Fibroblast of lung (primary cell): ENCODE measurements at regions not wholly inside any gene's neighbourhood (a gene's known extent, or its start where the extent isn't known, plus 50 kb on each side); places are given as distances from the start of the nearest gene placed in this dataset.

Source experiments
- EZH2 ChIP-seq: IDR thresholded peaks from 2 replicates; pipeline ENCODE4 v1.5.1; 2012; ENCODE audit warnings: low read length, control low read depth, mild to moderate bottlenecking; ENCODE audit errors: missing control alignments
- TF ChIP-seq, protein P1 (sequence below), 2 donors: IDR thresholded peaks in 1 of 2; conservative IDR thresholded peaks in 1 of 2; 1 replicate in 1 of 2; 2 replicates in 1 of 2; pipeline ENCODE4 v1.5.1; 2011 to 2012; ENCODE audit warnings: low read length in 2 of 2, control low read depth in 1 of 2, inconsistent platforms in 1 of 2, low read depth in 1 of 2, mild to moderate bottlenecking in 1 of 2

DNA sequence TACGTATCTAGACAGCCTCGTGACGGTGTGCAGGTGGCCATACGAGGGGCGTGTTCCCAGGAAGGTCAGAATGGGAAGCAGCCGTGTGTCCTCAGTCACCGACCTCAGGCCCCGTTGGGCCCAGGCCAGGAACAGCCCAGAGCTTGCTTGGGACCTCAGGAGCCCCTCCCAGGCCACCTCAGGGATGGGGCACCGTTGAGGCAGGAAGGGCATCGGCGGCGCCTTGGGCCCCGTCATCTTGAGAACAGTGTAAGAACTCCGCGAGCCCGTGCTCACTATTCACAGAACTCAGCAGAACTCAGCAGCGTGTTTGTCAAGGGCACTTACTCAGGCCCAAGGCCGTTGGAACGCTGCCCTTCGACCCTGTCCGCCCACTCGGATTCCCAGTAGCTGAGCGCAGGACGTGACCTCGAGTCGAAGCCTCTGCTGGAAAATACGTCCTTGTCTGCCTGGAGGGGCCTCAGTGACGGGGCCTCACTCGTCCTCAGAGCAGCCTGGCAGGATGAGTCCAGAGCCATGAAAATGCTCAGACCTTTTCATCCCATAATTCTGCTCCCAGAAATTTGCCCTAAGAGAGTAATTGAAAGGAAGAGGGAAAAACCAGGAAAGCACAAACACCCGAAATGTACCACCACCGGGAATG lies 1134.8 kb downstream of the BRD1 start:
- TF ChIP-seq, protein P1, sequence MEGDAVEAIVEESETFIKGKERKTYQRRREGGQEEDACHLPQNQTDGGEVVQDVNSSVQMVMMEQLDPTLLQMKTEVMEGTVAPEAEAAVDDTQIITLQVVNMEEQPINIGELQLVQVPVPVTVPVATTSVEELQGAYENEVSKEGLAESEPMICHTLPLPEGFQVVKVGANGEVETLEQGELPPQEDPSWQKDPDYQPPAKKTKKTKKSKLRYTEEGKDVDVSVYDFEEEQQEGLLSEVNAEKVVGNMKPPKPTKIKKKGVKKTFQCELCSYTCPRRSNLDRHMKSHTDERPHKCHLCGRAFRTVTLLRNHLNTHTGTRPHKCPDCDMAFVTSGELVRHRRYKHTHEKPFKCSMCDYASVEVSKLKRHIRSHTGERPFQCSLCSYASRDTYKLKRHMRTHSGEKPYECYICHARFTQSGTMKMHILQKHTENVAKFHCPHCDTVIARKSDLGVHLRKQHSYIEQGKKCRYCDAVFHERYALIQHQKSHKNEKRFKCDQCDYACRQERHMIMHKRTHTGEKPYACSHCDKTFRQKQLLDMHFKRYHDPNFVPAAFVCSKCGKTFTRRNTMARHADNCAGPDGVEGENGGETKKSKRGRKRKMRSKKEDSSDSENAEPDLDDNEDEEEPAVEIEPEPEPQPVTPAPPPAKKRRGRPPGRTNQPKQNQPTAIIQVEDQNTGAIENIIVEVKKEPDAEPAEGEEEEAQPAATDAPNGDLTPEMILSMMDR (conservative IDR thresholded peaks at IDR 0.05 in 1 of 2, IDR thresholded peaks at IDR 0.05 in 1 of 2; ENCODE audit: low read depth in 1 of 2, low read length in 2 of 2), result no peak
- no peak for TF ChIP-seq EZH2
